ENCODE measurements at regions not wholly inside any gene's neighbourhood (a gene's known extent, or its start where the extent isn't known, plus 50 kb on each side); places are given as distances from the start of the nearest gene placed in this dataset.

GRCh38 chr10:4024516-4025245, 239.7 kb upstream of the KLF6 start:
- Histone ChIP-seq H3K27ac (ENCODE audit: extremely low read depth, low read depth, low read length) (no peak overlapping the region), H3K4me2 (ENCODE audit: insufficient read depth, low read length) (no peak overlapping the region), H3K27me3 (ENCODE audit: control insufficient read depth in 2 of 2, insufficient read depth in 2 of 2, low read length in 2 of 2) (peaks cover 21 to 31% of the 10 kb centered on the region in 2 experiments), H3K4me1 (replicated peaks in 1 of 2; ENCODE audit: control insufficient read depth in 2 of 2, insufficient read depth in 2 of 2, low read length in 2 of 2) (no peaks in the 10 kb centered on the region), H2AFZ (ENCODE audit: low read depth, low read length) (no peak overlapping the region), H3K9me3 (replicated peaks; ENCODE audit: control insufficient read depth, insufficient read depth, low read depth, low read length) (no peaks in the 10 kb centered on the region), H3K36me3 (ENCODE audit: control insufficient read depth, insufficient read depth, low read length) (no peaks in the 10 kb centered on the region), H3K4me3 (no peak overlapping the region), H3K9me1 (ENCODE audit: control insufficient read depth, insufficient read depth, low read length) (no peaks in the 10 kb centered on the region), H3K9ac (ENCODE audit: insufficient read depth in 1 of 2, low read depth in 2 of 2, low read length in 2 of 2) (no peak overlapping the region), H4K20me1 (replicated peaks; ENCODE audit: control insufficient read depth, insufficient read depth, low read length) (no peaks in the 10 kb centered on the region), H3K79me2 (ENCODE audit: control insufficient read depth, insufficient read depth, low read length) (no peaks in the 10 kb centered on the region)
- ChIA-PET POLR2A (no interaction called here), CTCF (ENCODE audit: low intra/inter-chr PET ratio) (no interaction called here)
- in situ Hi-C loops (cut with MboI) (no loop called here), intact Hi-C loops (cut with micrococcal nuclease) (no loop called here)
- no TSS peak for BruUV-seq (replicated peaks)
- WGBS (ENCODE audit: insufficient coverage, low coverage, missing lambda C conversion rate): 24% methylated on average over 14 of the region's 14 CpGs
- ATAC-seq (no peak), DNase-seq (ENCODE audit: extremely low read depth in 1 of 4, low spot score in 3 of 4) (no peak), FAIRE-seq (no peak)
- no peak for TF ChIP-seq PKNOX1 (IDR thresholded peaks at IDR 0.05)
- TF ChIP-seq TAF9B (IDR thresholded peaks at IDR 0.05; ENCODE audit: partially characterized antibody): no peak
- TF ChIP-seq, protein P1, sequence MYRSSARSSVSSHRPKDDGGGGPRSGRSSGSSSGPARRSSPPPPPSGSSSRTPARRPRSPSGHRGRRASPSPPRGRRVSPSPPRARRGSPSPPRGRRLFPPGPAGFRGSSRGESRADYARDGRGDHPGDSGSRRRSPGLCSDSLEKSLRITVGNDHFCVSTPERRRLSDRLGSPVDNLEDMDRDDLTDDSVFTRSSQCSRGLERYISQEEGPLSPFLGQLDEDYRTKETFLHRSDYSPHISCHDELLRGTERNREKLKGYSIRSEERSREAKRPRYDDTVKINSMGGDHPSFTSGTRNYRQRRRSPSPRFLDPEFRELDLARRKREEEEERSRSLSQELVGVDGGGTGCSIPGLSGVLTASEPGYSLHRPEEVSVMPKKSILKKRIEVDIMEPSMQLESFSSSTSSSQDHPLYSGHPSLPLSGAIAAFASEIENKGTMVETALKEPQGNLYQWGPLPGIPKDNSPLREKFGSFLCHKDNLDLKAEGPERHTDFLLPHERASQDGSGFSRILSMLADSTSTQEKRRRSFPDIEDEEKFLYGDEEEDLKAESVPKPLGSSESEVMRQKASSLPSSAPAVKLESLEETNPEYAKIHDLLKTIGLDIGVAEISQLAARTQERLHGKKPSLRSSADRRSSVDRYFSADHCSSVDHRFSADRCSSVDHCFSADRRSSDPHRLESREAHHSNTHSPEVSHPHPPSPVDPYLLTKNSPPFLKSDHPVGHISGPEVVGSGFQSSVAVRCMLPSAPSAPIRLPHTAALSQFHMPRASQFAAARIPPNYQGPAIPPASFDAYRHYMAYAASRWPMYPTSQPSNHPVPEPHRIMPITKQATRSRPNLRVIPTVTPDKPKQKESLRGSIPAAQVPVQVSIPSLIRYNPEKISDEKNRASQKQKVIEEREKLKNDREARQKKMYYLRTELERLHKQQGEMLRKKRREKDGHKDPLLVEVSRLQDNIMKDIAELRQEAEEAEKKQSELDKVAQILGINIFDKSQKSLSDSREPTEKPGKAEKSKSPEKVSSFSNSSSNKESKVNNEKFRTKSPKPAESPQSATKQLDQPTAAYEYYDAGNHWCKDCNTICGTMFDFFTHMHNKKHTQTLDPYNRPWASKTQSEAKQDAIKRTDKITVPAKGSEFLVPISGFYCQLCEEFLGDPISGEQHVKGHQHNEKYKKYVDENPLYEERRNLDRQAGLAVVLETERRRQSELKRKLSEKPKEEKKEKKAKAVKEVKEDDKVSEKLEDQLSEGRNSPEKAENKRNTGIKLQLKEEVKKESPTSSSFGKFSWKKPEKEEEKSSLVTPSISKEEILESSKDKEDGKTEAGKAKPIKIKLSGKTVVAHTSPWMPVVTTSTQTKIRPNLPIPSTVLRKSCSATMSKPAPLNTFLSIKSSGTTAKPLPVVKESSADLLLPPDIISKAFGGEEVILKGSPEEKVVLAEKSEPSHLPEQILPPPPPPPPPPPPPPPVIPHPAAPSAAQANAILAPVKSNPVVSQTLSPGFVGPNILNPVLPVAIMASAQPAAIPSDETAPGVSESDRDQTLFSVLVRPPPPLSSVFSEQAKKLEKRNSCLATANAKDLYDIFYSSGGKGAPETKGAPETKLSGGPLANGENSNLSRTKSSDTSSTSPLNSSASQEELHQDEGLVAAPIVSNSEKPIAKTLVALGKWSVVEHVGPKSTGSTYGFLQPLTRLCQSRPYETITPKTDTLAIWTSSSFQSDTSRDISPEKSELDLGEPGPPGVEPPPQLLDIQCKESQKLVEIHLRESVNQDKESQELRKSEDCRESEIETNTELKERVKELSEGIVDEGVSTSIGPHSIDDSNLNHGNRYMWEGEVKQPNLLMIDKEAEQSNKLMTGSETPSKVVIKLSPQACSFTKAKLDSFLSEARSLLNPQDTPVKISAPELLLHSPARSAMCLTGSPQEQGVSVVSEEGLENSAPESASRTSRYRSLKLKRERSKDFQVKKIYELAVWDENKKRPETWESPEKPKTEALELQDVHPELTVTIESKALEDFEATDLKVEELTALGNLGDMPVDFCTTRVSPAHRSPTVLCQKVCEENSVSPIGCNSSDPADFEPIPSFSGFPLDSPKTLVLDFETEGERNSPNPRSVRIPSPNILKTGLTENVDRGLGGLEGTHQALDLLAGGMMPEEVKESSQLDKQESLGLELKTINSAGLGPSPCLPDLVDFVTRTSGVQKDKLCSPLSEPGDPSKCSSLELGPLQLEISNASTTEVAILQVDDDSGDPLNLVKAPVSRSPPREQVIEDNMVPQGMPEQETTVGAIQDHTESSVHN (IDR thresholded peaks at IDR 0.05; ENCODE audit: borderline replicate concordance in 1 of 2, low read depth in 1 of 2): no peak
- TF ChIP-seq SAP30 (IDR thresholded peaks at IDR 0.05; ENCODE audit: borderline replicate concordance, insufficient read depth, low read depth, low read length, poor library complexity, severe bottlenecking): no peak
- no peak for TF ChIP-seq SREBF1 (IDR thresholded peaks at IDR 0.05; ENCODE audit: borderline replicate concordance, low read depth, low read length)
- no peak for TF ChIP-seq PRMT5 (CRISPR knock-in tag; IDR thresholded peaks at IDR 0.05)
- no peak for TF ChIP-seq ZNF780A (CRISPR knock-in tag; IDR thresholded peaks at IDR 0.05)
- TF ChIP-seq IFI16 (CRISPR knock-in tag; IDR thresholded peaks at IDR 0.05): no peak
- TF ChIP-seq OTX1 (CRISPR knock-in tag; IDR thresholded peaks at IDR 0.05): no peak
- no peak for TF ChIP-seq POU5F1 (IDR thresholded peaks at IDR 0.05; ENCODE audit: borderline replicate concordance, low read depth, low read length, partially characterized antibody)
- TF ChIP-seq, protein P2, sequence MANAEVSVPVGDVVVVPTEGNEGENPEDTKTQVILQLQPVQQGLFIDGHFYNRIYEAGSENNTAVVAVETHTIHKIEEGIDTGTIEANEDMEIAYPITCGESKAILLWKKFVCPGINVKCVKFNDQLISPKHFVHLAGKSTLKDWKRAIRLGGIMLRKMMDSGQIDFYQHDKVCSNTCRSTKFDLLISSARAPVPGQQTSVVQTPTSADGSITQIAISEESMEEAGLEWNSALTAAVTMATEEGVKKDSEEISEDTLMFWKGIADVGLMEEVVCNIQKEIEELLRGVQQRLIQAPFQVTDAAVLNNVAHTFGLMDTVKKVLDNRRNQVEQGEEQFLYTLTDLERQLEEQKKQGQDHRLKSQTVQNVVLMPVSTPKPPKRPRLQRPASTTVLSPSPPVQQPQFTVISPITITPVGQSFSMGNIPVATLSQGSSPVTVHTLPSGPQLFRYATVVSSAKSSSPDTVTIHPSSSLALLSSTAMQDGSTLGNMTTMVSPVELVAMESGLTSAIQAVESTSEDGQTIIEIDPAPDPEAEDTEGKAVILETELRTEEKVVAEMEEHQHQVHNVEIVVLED (CRISPR knock-in tag; IDR thresholded peaks at IDR 0.05): no peak

Measured in K562 (cell line).